Liver (tissue), 8 donors: ENCODE measurements at regions not wholly inside any gene's neighbourhood (a gene's known extent, or its start where the extent isn't known, plus 50 kb on each side); places are given as distances from the start of the nearest gene placed in this dataset.

Source experiments
- DNase-seq: peaks from one replicate; pipeline ENCODE4 v3.0.0-alpha.2; 2017; ENCODE audit warnings: low spot score
- H3K27ac ChIP-seq, 2 donors: one replicate each; pipeline ENCODE4 v1.7.0; 2013; ENCODE audit warnings: inconsistent platforms in 2 of 2, low read length in 2 of 2, control low read depth in 1 of 2, low read depth in 1 of 2, mild to moderate bottlenecking in 1 of 2
- H3K27me3 ChIP-seq, 4 donors: one replicate each; pipeline versions ENCODE4 v1.6.1 to v1.7.0; 2013; ENCODE audit warnings: low read length in 3 of 4, inconsistent platforms in 1 of 4, mild to moderate bottlenecking in 1 of 4, moderate library complexity in 1 of 4; ENCODE audit not compliant: control insufficient read depth in 4 of 4, insufficient read depth in 4 of 4
- H3K36me3 ChIP-seq, 4 donors: one replicate each; pipeline versions ENCODE4 v1.6.1 to v1.7.0; 2013; ENCODE audit warnings: low read length in 3 of 4, mild to moderate bottlenecking in 3 of 4, low read depth in 1 of 4, moderate library complexity in 1 of 4; ENCODE audit not compliant: control insufficient read depth in 4 of 4, insufficient read depth in 3 of 4
- H3K4me1 ChIP-seq, 4 donors: one replicate each; pipeline versions ENCODE4 v1.6.1 to v1.7.0; 2013; ENCODE audit warnings: low read length in 3 of 4, mild to moderate bottlenecking in 3 of 4, moderate library complexity in 1 of 4; ENCODE audit not compliant: control insufficient read depth in 4 of 4, insufficient read depth in 4 of 4
- H3K4me3 ChIP-seq, 3 donors: one replicate each; pipeline versions ENCODE4 v1.6.1 to v1.7.0; 2013; ENCODE audit warnings: low read length in 3 of 3, control low read depth in 1 of 3, low read depth in 1 of 3, mild to moderate bottlenecking in 1 of 3
- H3K9ac ChIP-seq, 2 donors: one replicate each; pipeline ENCODE4 v1.7.0; 2013; ENCODE audit warnings: low read length in 2 of 2, mild to moderate bottlenecking in 2 of 2, moderate library complexity in 2 of 2, control low read depth in 1 of 2, low read depth in 1 of 2
- H3K9me3 ChIP-seq, 4 donors: one replicate each; pipeline versions ENCODE4 v1.6.1 to v1.7.0; 2013; ENCODE audit warnings: low read length in 3 of 4; ENCODE audit not compliant: control insufficient read depth in 4 of 4
- ATF3 ChIP-seq: IDR thresholded peaks from 2 replicates; pipeline ENCODE4 v1.6.1; 2016; ENCODE audit warnings: antibody characterized with exemption
- CTCF ChIP-seq: fragments of 150-350 bp; IDR thresholded peaks from 2 replicates; pipeline ENCODE4 v1.5.1; 2017; ENCODE audit warnings: improper control_type of control experiment, low read depth, low read length; ENCODE audit not compliant: missing input control
- EGR1 ChIP-seq, 2 donors: IDR thresholded peaks; 2 replicates each; pipeline ENCODE4 v1.6.1; 2016 to 2018; ENCODE audit warnings: antibody characterized with exemption in 2 of 2, low read depth in 2 of 2
- FOXA1 ChIP-seq: IDR thresholded peaks from 2 replicates; pipeline ENCODE4 v1.6.1; 2016; ENCODE audit warnings: antibody characterized with exemption
- FOXA2 ChIP-seq: IDR thresholded peaks from 2 replicates; pipeline ENCODE4 v1.6.1; 2016; ENCODE audit warnings: antibody characterized with exemption
- GABPA ChIP-seq, 2 donors: IDR thresholded peaks in 1 of 2; conservative IDR thresholded peaks in 1 of 2; 2 replicates each; pipeline ENCODE4 v1.6.1; 2016; ENCODE audit warnings: antibody characterized with exemption in 2 of 2, mild to moderate bottlenecking in 1 of 2, moderate library complexity in 1 of 2
- HNF4A ChIP-seq, 2 donors: conservative IDR thresholded peaks; 2 replicates each; pipeline ENCODE4 v1.6.1; 2016; ENCODE audit warnings: antibody characterized with exemption in 2 of 2, mild to moderate bottlenecking in 2 of 2
- HNF4G ChIP-seq: IDR thresholded peaks from 2 replicates; pipeline ENCODE4 v1.6.1; 2016; ENCODE audit warnings: antibody characterized with exemption
- JUND ChIP-seq, 2 donors: IDR thresholded peaks; 2 replicates each; pipeline ENCODE4 v1.6.1; 2016; ENCODE audit warnings: antibody characterized with exemption in 2 of 2
- MAX ChIP-seq: IDR thresholded peaks from 2 replicates; pipeline ENCODE4 v1.6.1; 2016; ENCODE audit warnings: antibody characterized with exemption
- NR2F2 ChIP-seq: IDR thresholded peaks from 2 replicates; pipeline ENCODE4 v1.6.1; 2016; ENCODE audit warnings: antibody characterized with exemption
- RAD21 ChIP-seq, 2 donors: IDR thresholded peaks; 2 replicates each; pipeline ENCODE4 v1.6.1; 2016; ENCODE audit warnings: antibody characterized with exemption in 2 of 2, mild to moderate bottlenecking in 2 of 2
- REST ChIP-seq: IDR thresholded peaks from 2 replicates; pipeline ENCODE4 v1.6.1; 2016; ENCODE audit warnings: antibody characterized with exemption, mild to moderate bottlenecking
- RXRA ChIP-seq, 2 donors: IDR thresholded peaks; 2 replicates each; pipeline ENCODE4 v1.6.1; 2017 to 2018; ENCODE audit warnings: antibody characterized with exemption in 2 of 2, mild to moderate bottlenecking in 1 of 2
- SP1 ChIP-seq: IDR thresholded peaks from 2 replicates; pipeline ENCODE4 v1.6.1; 2018; ENCODE audit warnings: antibody characterized with exemption, mild to moderate bottlenecking
- TAF1 ChIP-seq: conservative IDR thresholded peaks from 2 replicates; pipeline ENCODE4 v1.6.1; 2016; ENCODE audit warnings: antibody characterized with exemption, mild to moderate bottlenecking
- YY1 ChIP-seq: IDR thresholded peaks from 2 replicates; pipeline ENCODE4 v1.6.1; 2016; ENCODE audit warnings: antibody characterized with exemption, mild to moderate bottlenecking
- ZBTB33 ChIP-seq: IDR thresholded peaks from 2 replicates; pipeline ENCODE4 v1.6.1; 2016; ENCODE audit warnings: antibody characterized with exemption
- WGBS: extraction: QIAGEN DNeasy Blood & Tissue Kit; methylation state at CpG from one replicate; pipeline ENCODE4 v1.1.7; 2013; 5-methylcytosine and 5-hydroxymethylcytosine counted together
- donor health status: healthy.
- donor health status: healthy.
- donor health status: healthy.
- donor health status: healthy.
- donor health status: healthy.

- Histone ChIP-seq H3K9me3 (no peaks in the 10 kb centered on the region), H3K27ac (no peak overlapping the region), H3K4me3 (no peak overlapping the region), H3K9ac (no peak overlapping the region), H3K27me3 (no peaks in the 10 kb centered on the region), H3K36me3 (no peaks in the 10 kb centered on the region), H3K4me1 (no peaks in the 10 kb centered on the region)
- no peak for DNase-seq
- TF ChIP-seq MAX (no peak), SP1 (no peak), JUND (IDR thresholded peaks at IDR 0.05) (no peak), FOXA2 (no peak), REST (no peak), ATF3 (no peak), HNF4G (no peak), RAD21 (IDR thresholded peaks at IDR 0.05) (no peak), YY1 (no peak), RXRA (IDR thresholded peaks at IDR 0.05) (no peak), CTCF (no peak), HNF4A (conservative IDR thresholded peaks at IDR 0.05) (no peak), TAF1 (no peak), EGR1 (IDR thresholded peaks at IDR 0.05; ENCODE audit: low read depth in 2 of 2) (no peak), GABPA (IDR thresholded peaks at IDR 0.05 in 1 of 2, conservative IDR thresholded peaks at IDR 0.05 in 1 of 2) (no peak), FOXA1 (no peak), ZBTB33 (no peak), NR2F2 (no peak)
- WGBS = 70% methylated on average over 4 of the region's 4 CpGs
Observed at GRCh38 chr10:111316722-111317212, 239.9 kb downstream of the ADRA2A start.
